Neuronal stem cell (in vitro differentiated cells): ENCODE measurements at regions not wholly inside any gene's neighbourhood (a gene's known extent, or its start where the extent isn't known, plus 50 kb on each side); places are given as distances from the start of the nearest gene placed in this dataset.

Source experiments
- DNase-seq: peaks from one replicate; pipeline ENCODE4 v3.0.0-alpha.2; 2013; ENCODE audit warnings: low spot score
- H2AFZ ChIP-seq: one replicate; pipeline ENCODE4 v1.6.1; 2013; ENCODE audit warnings: mild to moderate bottlenecking, low read length, inconsistent platforms
- H2AK5ac ChIP-seq: 2 replicates; pipeline ENCODE4 v1.6.1; 2013; ENCODE audit warnings: low read depth, mild to moderate bottlenecking, inconsistent platforms, low read length, moderate library complexity, mixed read lengths
- H2BK120ac ChIP-seq: 2 replicates; pipeline ENCODE4 v1.6.1; 2013; ENCODE audit warnings: low read depth, mild to moderate bottlenecking, inconsistent platforms, low read length, moderate library complexity, mixed read lengths
- H2BK12ac ChIP-seq: one replicate; pipeline ENCODE4 v1.6.1; 2013; ENCODE audit warnings: low read length, inconsistent platforms
- H2BK15ac ChIP-seq: 2 replicates; pipeline ENCODE4 v1.6.1; 2013; ENCODE audit warnings: mild to moderate bottlenecking, low read length, inconsistent platforms, mixed read lengths
- H2BK5ac ChIP-seq: one replicate; pipeline ENCODE4 v1.6.1; 2013; ENCODE audit warnings: inconsistent platforms, mild to moderate bottlenecking, low read length, moderate library complexity
- H3K14ac ChIP-seq: one replicate; pipeline ENCODE4 v1.6.1; 2013; ENCODE audit warnings: low read length, inconsistent platforms
- H3K18ac ChIP-seq: 2 replicates; pipeline ENCODE4 v1.6.1; 2013; ENCODE audit warnings: low read length, inconsistent platforms
- H3K23ac ChIP-seq: 2 replicates; pipeline ENCODE4 v1.6.1; 2013; ENCODE audit warnings: low read depth, mild to moderate bottlenecking, mixed read lengths, low read length, inconsistent platforms; ENCODE audit not compliant: poor library complexity
- H3K27ac ChIP-seq: replicated peaks from 3 replicates; pipeline ENCODE4 v1.5.1; 2013; ENCODE audit warnings: low read length, inconsistent platforms
- H3K27me3 ChIP-seq, 3 experiments: 2 replicates each; pipeline ENCODE4 v1.6.1; 2013; ENCODE audit warnings: low read length in 3 of 3, mild to moderate bottlenecking in 2 of 3, inconsistent platforms in 1 of 3, low read depth in 1 of 3, mixed read lengths in 1 of 3, moderate library complexity in 1 of 3; ENCODE audit not compliant: control insufficient read depth in 3 of 3, insufficient read depth in 3 of 3
- H3K36me3 ChIP-seq, 2 donors: replicated peaks in 1 of 2; 2 replicates each; pipeline ENCODE4 v1.6.1; 2013; ENCODE audit warnings: low read length in 2 of 2; ENCODE audit not compliant: control insufficient read depth in 2 of 2, insufficient read depth in 2 of 2
- H3K4ac ChIP-seq: 2 replicates; pipeline ENCODE4 v1.6.1; 2013; ENCODE audit warnings: inconsistent platforms, mild to moderate bottlenecking, low read length, moderate library complexity
- H3K4me1 ChIP-seq, 2 donors: 1 replicate in 1 of 2; 2 replicates in 1 of 2; pipeline ENCODE4 v1.6.1; 2013; ENCODE audit warnings: low read length in 2 of 2, low read depth in 1 of 2; ENCODE audit not compliant: control insufficient read depth in 2 of 2, insufficient read depth in 1 of 2
- H3K4me2 ChIP-seq: one replicate; pipeline ENCODE4 v1.6.1; 2013; ENCODE audit warnings: mild to moderate bottlenecking, low read length, inconsistent platforms; ENCODE audit not compliant: insufficient read depth, poor library complexity, severe bottlenecking
- H3K4me3 ChIP-seq, 2 donors: 2 replicates each; pipeline ENCODE4 v1.5.1; 2013; ENCODE audit warnings: low read length in 2 of 2, mild to moderate bottlenecking in 2 of 2, inconsistent platforms in 1 of 2, moderate library complexity in 1 of 2
- H3K79me1 ChIP-seq: one replicate; pipeline ENCODE4 v1.6.1; 2013; ENCODE audit warnings: low read depth, mild to moderate bottlenecking, inconsistent platforms, low read length, moderate library complexity
- H3K9ac ChIP-seq: one replicate; pipeline ENCODE4 v1.6.1; 2013; ENCODE audit warnings: mild to moderate bottlenecking, low read depth, low read length, inconsistent platforms; ENCODE audit not compliant: poor library complexity
- H3K9me3 ChIP-seq, 2 donors: replicated peaks in 1 of 2; 2 replicates each; pipeline versions ENCODE3 to v1.6.1; 2013; ENCODE audit warnings: low read length in 2 of 2, mild to moderate bottlenecking in 2 of 2, inconsistent platforms in 1 of 2, low read depth in 1 of 2, mixed read lengths in 1 of 2, moderate library complexity in 1 of 2; ENCODE audit not compliant: control insufficient read depth in 2 of 2, insufficient read depth in 1 of 2
- H4K8ac ChIP-seq: one replicate; pipeline ENCODE4 v1.6.1; 2013; ENCODE audit warnings: low read depth, mild to moderate bottlenecking, inconsistent platforms, low read length, moderate library complexity
- H4K91ac ChIP-seq: one replicate; pipeline ENCODE4 v1.6.1; 2013; ENCODE audit warnings: low read length, low read depth, mild to moderate bottlenecking, inconsistent platforms; ENCODE audit not compliant: poor library complexity
- WGBS, 2 donors: extraction: QIAGEN DNeasy Blood & Tissue Kit; methylation state at CpG; one replicate each; pipeline ENCODE4 v1.1.7; 2013; ENCODE audit warnings: missing lambda C conversion rate in 2 of 2, mixed read lengths in 1 of 2; ENCODE audit not compliant: insufficient read length in 2 of 2, insufficient replicate concordance in 1 of 2; ENCODE audit errors: extremely low coverage in 2 of 2; 5-methylcytosine and 5-hydroxymethylcytosine counted together

DNA sequence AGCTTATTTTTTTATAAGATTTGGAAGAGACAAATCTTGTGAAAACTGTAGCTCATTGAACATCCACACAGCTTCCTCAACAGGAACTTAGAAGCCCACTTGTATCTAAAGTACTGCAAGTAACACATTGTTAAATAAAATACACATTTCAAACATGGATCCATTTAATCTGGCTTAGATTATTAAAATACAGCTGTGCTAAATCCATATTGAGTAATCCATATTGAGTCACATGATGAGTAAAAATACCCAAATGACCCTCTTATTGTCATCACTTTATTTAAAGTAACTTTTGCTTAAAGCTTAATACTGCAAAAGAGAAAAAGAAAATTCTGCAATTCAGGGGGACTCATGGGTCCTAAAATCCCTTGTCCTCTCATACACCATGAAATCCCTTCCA, 133.3 kb downstream of the OSR1 start:
- Histone ChIP-seq H3K23ac (no peak overlapping the region), H2BK15ac (no peak overlapping the region), H3K36me3 (no peaks in the 10 kb centered on the region), H2AK5ac (no peak overlapping the region), H2BK5ac (no peak overlapping the region), H3K4me3 (no peak overlapping the region), H4K8ac (no peak overlapping the region), H2BK12ac (no peak overlapping the region), H3K18ac (no peak overlapping the region), H3K27me3 (no peaks in the 10 kb centered on the region), H3K4me1 (peaks cover 13 to 28% of the 10 kb centered on the region in 2 donors), H2BK120ac (no peak overlapping the region), H3K4ac (no peak overlapping the region), H3K27ac (no peak overlapping the region), H4K91ac (no peak overlapping the region), H3K79me1 (no peaks in the 10 kb centered on the region), H2AFZ (no peak overlapping the region), H3K9ac (no peak overlapping the region), H3K4me2 (no peak overlapping the region), H3K14ac (no peak overlapping the region), H3K9me3 (no peaks in the 10 kb centered on the region)
- no peak for DNase-seq

DNA sequence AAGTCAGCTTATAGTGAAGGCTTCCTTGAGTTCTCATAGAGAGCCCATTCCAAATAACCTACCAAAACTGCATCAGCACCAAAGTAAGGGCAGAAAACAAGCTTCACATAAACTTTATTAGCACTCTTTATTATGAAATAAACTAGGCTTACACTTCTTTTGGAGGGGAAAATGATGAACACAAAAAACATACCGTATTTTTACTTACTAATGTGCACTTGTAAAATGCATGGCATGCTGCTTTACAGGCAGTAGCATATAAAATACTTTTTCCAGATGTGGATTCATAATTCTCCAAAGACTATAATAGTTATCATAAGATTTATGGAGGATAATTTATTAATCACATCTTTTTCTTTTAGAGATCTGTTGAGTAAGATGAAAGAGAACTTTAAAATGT, 133.9 kb downstream of the OSR1 start:
- H2BK15ac ChIP-seq, result no peak overlapping the region
- no peak overlapping the region for H3K4me2 ChIP-seq
- H2BK12ac ChIP-seq, result no peak overlapping the region
- H3K14ac ChIP-seq, result no peak overlapping the region
- no peaks in the 10 kb centered on the region for H3K27me3 ChIP-seq
- no peaks in the 10 kb centered on the region for H3K79me1 ChIP-seq
- H2AFZ ChIP-seq, result no peak overlapping the region
- H4K91ac ChIP-seq, result no peak overlapping the region
- H3K27ac ChIP-seq, result no peak overlapping the region
- no peaks in the 10 kb centered on the region for H3K36me3 ChIP-seq
- H3K23ac ChIP-seq, result no peak overlapping the region
- no peak overlapping the region for H3K4ac ChIP-seq
- H3K9me3 ChIP-seq, result no peaks in the 10 kb centered on the region
- H4K8ac ChIP-seq, result no peak overlapping the region
- H2BK5ac ChIP-seq, result no peak overlapping the region
- no CpG with 5 or more reads among the region's 1 CpG for WGBS, 2 donors
- no peak overlapping the region for H3K9ac ChIP-seq
- peaks cover 13 to 27% of the 10 kb centered on the region in 2 donors for H3K4me1 ChIP-seq
- H2AK5ac ChIP-seq, result no peak overlapping the region
- H3K4me3 ChIP-seq, result no peak overlapping the region
- no peak for DNase-seq
- H3K18ac ChIP-seq, result no peak overlapping the region
- H2BK120ac ChIP-seq, result no peak overlapping the region

DNA sequence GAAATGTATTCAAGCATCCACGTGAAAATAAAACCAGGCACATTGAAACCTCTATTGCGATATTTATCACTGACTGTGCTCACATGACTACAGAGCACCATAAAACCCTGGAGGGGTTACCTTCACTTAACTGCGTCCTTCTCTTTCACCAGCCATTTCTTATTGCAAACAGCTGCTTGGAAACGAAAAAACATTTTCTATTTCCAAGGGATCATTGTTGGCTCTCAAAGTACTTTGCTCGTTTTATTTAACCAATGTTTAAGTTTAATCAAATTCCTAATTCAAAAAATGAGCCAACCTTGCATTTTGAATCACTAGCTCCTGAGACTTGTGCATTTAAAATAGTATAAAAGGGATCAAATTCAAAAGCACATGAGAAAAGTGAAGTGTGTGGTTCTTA, 134.4 kb downstream of the OSR1 start:
- Histone ChIP-seq H4K91ac (no peak overlapping the region), H3K36me3 (no peaks in the 10 kb centered on the region), H3K4me3 (no peak overlapping the region), H2AFZ (no peak overlapping the region), H3K4me2 (no peak overlapping the region), H2BK12ac (no peak overlapping the region), H3K27me3 (no peaks in the 10 kb centered on the region), H3K14ac (no peak overlapping the region), H3K27ac (no peak overlapping the region), H2BK15ac (no peak overlapping the region), H4K8ac (no peak overlapping the region), H3K4ac (no peak overlapping the region), H3K9ac (no peak overlapping the region), H3K9me3 (no peaks in the 10 kb centered on the region), H2BK5ac (no peak overlapping the region), H3K79me1 (no peaks in the 10 kb centered on the region), H2AK5ac (no peak overlapping the region), H3K18ac (no peak overlapping the region), H3K23ac (no peak overlapping the region), H2BK120ac (no peak overlapping the region), H3K4me1 (peaks cover 12 to 22% of the 10 kb centered on the region in 2 donors)
- no peak for DNase-seq
- no CpG with 5 or more reads among the region's 5 CpGs for WGBS, 2 donors

DNA sequence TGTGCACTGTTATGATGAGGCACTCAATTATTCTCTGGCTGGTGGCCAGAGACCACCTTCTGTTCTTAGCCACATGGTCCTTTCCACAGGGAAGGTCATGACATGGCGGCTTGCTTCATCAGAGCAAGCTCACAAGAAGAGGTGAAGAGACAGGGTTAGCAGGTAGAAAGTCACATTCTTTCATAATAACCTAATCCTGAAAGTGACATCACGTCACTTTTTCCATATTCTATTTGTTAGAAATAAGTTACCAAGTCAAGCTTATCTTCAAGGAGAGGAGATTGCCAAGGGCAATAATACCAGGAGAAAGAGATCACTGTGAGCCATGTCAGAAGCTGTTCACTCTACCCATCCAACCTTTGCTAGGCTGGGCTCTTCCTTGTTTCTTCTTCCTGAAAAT, 139.4 kb downstream of the OSR1 start:
- H3K27ac ChIP-seq, result no peak overlapping the region
- peak overlapping the region in 1 of 2 donors; percentile 32 for H3K4me3 ChIP-seq
- no peak overlapping the region for H4K8ac ChIP-seq
- peaks cover 0 to 1% of the 10 kb centered on the region in 2 donors for H3K4me1 ChIP-seq
- H2AK5ac ChIP-seq, result no peak overlapping the region
- no peak overlapping the region for H2BK120ac ChIP-seq
- no peak overlapping the region for H3K14ac ChIP-seq
- H2BK5ac ChIP-seq, result no peak overlapping the region
- no peak overlapping the region for H2BK15ac ChIP-seq
- H3K4ac ChIP-seq, result no peak overlapping the region
- H2BK12ac ChIP-seq, result no peak overlapping the region
- H3K23ac ChIP-seq, result no peak overlapping the region
- no peaks in the 10 kb centered on the region for H3K27me3 ChIP-seq
- DNase-seq, result no peak
- H3K79me1 ChIP-seq, result no peaks in the 10 kb centered on the region
- H2AFZ ChIP-seq, result no peak overlapping the region
- H3K9ac ChIP-seq, result no peak overlapping the region
- H3K9me3 ChIP-seq, result no peaks in the 10 kb centered on the region
- H3K18ac ChIP-seq, result no peak overlapping the region
- no peak overlapping the region for H3K4me2 ChIP-seq
- no peak overlapping the region for H4K91ac ChIP-seq
- WGBS, 2 donors, result no CpG with 5 or more reads among the region's 2 CpGs
- no peaks in the 10 kb centered on the region for H3K36me3 ChIP-seq
